CMK (cell line): ENCODE measurements at regions not wholly inside any gene's neighbourhood (a gene's known extent, or its start where the extent isn't known, plus 50 kb on each side); places are given as distances from the start of the nearest gene placed in this dataset.

Experiments used
- DNase-seq: peaks from one replicate; pipeline ENCODE4 v3.0.0-alpha.2; 2010; ENCODE audit warnings: low read depth

DNA sequence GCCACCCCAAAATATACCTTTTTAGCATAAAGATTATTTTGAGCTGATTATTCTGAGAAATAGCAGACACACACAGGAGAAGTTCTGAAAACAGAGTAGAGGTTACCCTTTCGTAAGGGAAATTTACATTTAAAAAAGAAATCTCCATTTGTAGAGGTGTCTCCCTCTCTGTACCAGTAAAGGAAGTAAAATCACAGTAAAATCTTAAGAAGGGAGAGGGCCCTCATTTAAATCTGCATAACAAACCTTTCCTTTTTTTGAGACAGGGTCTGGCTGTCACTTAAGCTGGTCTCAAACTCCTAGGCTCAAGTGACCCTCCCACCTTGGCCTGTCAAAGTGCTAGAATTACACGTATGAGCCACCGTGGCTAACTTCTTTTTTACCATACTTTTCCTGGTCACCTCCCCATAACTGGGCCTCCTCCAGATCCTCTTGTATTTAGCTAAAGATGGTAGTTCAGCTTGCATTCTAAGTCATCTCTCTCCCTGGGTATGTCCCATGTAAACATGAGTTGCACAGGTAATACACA lies 92.2 kb upstream of the INTU start:
- DNase-seq: no peak

DNA sequence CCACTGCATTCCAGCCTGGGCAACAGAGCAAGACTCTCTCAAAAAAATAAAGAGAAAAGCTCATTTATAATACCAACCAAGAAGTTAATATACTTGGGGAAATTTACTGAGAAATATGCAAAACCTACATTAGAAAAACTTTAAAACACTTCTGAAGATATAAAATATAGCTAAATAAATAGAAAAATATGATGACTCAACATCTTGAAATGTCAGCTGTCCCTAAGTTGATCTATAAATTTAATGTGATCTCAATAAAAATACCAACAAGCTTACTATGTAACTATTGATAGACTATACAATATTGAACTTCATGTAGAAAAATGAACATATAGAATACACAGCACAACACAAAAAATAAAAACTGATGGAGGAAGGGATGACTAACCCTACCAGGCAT lies 87.5 kb upstream of the INTU start:
- no peak for DNase-seq

DNA sequence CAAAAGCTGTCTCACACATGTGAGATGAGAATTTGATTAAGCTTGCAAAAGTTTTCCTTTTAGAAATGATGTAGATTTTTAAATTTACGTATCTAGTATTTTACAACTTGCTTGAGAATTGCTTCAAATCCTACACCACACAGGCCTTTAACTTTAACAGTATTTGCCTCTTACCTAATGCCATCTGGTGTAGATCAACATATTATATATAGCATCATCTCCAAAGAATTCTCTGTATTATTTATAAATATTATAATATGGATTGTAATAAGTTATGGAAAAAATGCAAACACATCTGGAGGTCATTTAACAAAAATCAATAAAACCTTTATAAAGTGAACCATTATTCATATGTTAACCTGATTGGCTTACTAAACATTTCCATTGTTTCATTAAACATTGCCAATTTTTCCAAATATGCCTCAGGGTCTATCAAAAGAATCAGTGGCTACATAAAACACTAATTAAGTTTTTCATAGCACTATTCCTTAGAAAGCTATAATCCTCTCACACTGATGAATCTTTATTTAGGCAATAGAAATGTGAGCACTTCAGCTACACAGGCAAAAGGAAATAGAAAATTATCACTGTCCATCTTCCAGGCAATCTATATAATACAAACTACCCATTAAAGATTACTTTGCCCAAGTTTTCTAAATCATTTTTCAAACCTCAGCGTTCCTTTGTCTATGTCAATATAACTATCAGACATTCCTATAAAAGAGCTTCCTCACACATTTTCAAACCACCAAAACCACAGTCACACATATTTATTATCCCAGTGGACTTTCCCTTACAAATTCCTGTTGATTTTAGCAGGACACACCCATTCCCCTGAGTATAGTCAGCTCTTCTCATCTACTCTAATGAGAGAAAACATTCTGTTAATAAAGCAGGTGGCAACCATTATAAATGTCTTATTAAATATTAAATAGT lies 83.5 kb upstream of the INTU start:
- no peak for DNase-seq

DNA sequence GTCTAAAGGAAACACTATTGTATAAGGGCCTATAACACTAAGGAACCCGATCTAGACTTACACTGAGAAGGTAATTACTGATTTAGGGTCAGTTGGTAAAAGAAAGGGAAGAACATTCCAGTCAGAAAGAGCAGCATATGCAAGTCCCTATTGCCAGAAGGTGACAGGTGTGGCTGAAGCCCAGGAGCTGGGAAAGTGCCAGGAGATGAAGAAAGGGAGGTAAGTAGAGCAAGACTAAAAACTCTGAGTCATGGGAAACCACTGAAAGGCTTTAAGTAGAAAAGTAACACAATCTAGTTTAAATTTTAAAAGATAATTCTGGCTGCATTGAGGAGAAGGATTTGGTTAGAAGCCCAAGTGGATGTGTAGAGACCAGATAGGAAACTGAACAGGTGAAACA lies 77.7 kb upstream of the INTU start:
- no peak for DNase-seq

DNA sequence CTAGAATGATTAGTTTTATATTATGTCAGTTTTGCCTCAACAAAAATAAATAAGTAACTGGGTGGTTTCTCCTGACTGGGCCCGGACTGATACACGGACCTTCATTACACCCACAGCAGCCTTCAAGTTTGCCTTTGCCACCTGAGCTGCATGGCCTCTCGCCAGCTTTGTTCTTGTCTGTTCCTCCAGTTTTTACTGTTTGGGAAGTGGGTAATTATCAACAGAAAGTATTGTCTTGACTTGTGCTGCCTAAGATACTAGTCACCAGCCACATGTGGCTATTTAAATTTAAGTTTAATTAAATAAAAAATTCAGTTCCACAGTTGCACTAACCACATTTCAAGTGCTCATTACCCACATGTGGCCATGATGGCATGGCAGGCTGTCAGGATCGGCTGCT lies 74.7 kb upstream of the INTU start:
- DNase-seq: no peak

DNA sequence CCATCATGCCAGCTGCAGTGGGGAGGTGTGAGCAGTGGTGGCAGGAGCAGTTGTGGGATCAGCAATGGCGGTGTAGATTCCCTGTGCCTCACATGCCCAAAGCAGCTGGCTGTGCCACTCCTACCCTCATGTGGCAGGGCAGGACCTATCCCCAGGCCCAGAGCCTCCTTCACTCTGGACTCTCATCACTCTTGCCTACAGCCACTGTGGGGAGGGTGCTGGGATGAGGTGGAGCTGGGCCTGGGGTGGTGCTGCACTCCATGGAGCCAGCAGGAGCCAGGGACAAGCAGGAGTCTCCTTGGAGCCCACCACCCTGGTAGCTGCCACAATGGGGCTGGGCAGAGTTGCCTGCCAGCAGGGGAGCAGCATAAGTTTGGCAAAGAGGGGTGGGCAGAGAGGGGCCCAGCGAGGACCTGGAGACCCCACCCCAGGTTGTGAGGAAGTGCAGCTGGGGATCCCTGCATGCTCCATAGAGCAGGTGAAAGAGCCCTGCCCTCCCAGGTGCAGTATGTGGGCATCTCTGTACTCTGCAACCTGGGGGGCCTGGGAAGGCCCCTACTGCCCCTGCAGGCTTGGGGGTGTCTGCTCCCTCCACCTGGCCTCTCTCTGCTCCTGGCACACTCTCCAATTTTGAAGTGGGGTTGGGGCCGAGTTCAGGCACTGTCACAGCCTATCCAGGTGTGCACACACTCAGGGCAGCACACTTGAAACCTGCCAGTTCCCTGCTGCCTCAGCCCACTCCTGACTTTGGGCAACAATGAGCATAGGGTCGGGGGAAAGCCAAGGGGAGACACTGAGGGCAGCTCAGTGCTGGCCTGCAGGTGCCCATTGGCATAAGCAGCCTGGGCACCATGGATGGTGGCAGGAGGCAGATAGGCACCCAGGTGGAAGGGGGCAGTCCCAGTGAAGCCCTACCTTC lies 74.0 kb upstream of the INTU start:
- no peak for DNase-seq

DNA sequence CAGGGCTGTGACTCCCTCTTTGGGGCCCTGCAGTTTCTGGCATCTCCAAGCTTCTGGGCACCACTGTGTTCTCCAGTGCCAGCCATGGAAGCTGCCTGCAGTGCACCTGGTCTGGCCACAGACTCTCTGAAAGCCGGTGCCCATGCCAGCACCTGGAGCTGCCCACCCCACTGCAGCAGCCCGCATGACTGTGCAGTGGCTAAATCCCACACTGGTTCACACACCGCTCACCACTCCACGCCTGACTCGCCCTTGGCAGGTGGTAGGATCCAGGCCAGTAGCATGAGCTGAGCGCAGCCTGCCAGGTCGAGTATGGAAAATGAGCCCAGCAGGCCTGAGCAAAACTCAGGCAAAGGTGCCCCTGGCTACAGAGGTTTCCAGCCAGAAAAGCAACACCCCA lies 72.8 kb upstream of the INTU start:
- DNase-seq: no peak

DNA sequence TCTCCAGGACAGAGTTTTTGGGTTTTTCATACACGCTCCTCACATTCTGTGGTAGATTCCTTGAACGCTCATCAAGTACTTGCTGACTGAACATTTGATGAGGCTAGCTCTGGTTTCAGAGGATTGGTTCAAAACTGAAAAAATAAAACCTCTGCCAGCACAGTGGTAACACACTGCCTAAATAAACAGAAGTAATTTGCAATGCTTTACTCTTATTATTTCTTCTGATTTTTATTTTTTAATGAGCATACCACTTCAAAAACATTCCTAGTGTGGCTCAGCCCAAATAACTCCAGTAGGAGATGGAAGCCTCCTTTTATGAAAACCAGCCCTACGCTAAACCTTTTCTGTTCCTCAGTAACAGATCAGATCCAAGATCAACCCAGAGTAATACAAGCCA lies 72.0 kb upstream of the INTU start:
- no peak for DNase-seq

DNA sequence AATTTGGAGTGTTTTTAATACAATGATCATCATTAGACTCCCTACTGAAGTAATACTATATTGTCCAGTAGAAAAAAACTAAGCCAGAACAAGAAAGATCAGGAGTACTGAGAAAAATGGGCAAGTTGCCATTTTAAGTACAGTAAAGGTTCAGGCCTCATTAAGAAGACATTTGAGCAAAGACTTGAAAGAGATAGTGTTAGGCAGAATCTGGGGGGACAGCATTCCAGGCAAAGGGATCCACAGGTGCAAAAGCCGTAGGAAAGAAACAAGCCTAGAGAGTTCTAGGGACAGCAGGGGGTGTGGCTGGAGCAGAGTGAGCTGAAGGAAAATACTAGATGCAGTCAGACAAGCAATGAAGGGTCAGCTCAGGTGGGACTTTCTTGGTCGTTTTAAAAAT lies 58.1 kb upstream of the INTU start:
- DNase-seq: no peak

DNA sequence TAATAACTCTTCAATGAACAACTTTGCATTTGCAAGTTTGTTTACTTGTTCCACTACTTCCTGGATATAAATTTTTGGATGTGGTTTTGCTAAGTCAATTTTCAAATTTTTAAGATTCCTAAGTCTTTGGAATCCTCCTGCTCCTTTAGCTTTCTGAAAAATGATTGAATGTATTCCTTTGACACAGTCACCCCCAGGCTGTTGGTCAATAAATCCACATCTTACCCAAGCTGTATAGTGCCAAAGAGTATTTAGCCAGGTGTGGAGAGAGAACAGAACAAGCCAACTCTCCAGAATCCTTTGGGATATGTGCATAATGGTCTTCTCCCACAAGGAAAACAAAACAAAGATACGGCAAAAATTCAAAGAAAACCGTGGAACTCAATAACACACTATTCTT lies 56.9 kb upstream of the INTU start:
- DNase-seq: no peak

DNA sequence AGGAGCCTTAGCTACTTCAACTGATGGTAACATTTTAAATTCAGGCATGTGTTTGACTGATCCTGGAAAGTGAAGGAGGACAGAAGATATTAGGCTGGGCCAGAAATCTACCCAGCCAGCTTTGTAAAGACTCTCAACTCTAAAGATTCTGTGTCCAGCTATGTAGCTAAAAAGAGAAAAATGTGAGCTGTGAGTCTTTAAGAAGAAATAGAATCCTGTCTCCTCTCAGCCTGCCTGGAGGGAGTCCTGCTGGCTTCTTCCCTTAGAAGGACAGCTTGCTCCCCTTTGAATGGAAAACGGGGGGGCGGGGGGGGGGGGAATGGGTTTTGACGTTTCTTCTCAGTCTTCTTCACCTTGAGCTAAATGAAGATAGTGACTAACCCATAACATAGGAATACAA lies 54.3 kb upstream of the INTU start:
- no peak for DNase-seq

DNA sequence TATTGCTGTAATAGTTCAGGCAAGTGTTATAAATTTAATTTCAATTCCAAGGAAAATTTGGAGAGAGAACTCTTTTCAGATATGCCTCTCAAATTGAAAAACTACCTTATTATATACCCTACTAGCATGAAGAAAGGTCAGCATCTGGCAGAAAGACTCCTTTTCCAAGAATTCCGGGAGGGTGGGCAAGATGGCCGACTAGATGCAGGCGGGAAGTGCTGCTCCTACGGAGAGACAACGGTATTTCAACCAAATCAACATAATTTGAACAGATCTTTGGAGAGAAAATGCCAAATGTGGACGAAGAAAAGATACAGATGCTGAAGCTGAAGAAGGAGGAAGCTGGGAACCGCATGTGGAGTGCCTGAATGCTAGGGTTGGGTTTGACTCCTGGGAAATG lies 53.8 kb upstream of the INTU start:
- DNase-seq: no peak

DNA sequence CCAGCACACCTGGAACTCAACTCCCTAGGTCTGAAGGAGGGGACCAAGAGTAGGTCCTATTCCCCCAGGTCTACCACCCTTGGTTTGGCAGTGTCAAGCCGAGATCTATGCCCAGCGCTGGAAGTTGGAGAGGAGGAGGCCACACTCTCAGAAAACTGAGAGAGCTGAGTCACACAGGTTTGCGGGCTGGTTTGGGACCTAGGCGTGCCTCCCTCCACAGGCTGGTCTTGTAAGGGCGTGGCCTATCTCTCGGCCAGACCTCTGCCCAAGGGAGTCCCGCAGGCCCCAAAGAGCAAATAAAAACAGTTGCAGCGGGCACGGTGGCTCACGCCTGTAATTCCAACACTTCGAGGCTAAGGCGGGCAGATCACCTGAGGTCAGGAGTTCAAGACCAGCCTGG lies 52.9 kb upstream of the INTU start:
- no peak for DNase-seq

DNA sequence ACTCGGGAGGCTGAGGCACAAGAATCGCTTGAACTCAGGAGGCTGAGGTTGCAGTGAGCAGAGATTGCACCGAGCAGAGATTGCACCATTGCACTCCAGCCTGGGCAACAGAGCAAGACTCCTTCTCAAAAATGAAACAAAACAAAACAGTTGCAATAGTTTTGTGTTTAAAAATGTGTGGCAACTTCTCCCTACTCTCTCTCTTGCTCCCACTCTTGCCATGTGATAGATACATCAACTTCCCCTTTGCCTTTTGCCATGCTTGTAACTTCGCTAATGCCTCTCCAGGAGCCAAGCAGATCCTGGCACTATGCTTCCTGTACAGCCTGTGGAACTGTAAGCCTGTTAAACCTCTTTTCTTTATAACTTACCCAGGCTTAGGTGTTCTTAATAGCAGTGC lies 52.5 kb upstream of the INTU start:
- DNase-seq: no peak

DNA sequence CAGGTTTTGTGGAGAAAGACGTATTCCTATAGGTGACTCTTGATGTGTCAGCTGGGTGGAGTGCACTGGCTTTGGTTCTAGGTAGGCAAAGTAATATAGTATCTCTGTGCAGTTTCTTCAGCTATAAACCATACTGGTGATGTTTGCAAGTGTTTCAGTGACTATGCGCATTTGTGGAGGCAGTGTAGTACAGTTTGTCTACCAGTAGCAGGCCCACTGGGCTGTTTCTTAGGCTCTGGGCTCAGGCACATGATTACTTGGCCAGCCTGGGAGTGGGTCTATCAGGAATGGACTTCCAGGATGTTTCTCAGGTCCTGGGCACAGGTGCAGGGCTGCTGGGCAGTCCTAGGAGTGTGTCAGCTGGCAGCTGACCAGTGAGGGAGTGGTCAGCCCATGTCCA lies 51.9 kb upstream of the INTU start:
- DNase-seq: no peak
